ENCODE measurements at regions not wholly inside any gene's neighbourhood (a gene's known extent, or its start where the extent isn't known, plus 50 kb on each side); places are given as distances from the start of the nearest gene placed in this dataset.
A peak's percentile ranks its signal among the peaks of the same experiment; 100 is the strongest.

- Histone ChIP-seq H3K36me3 (no peaks in the 10 kb centered on the region), H3K9me3 (no peaks in the 10 kb centered on the region), H3K27me3 (no peaks in the 10 kb centered on the region), H3K27ac (no peak overlapping the region), H3K4me1 (no peaks in the 10 kb centered on the region), H3K4me3 (no peak overlapping the region)
- no peak for ATAC-seq (ENCODE audit: low FRiP score in 2 of 2)
- TF ChIP-seq POLR2AphosphoS5 (IDR thresholded peaks at IDR 0.05) = no peak
- 72 to 83% methylated on average over 7 of the region's 7 CpGs for WGBS, 2 donors
- DNase-seq = no peak
Observed at GRCh38 chr3:5757213-5757804, 569.8 kb downstream of the EDEM1 start.

- no peaks in the 10 kb centered on the region for H3K36me3 ChIP-seq
- no peak overlapping the region for H3K4me3 ChIP-seq
- no peaks in the 10 kb centered on the region for H3K4me1 ChIP-seq
- WGBS, 2 donors = 78 to 79% methylated on average over 6 of the region's 6 CpGs
- TF ChIP-seq, protein P1, sequence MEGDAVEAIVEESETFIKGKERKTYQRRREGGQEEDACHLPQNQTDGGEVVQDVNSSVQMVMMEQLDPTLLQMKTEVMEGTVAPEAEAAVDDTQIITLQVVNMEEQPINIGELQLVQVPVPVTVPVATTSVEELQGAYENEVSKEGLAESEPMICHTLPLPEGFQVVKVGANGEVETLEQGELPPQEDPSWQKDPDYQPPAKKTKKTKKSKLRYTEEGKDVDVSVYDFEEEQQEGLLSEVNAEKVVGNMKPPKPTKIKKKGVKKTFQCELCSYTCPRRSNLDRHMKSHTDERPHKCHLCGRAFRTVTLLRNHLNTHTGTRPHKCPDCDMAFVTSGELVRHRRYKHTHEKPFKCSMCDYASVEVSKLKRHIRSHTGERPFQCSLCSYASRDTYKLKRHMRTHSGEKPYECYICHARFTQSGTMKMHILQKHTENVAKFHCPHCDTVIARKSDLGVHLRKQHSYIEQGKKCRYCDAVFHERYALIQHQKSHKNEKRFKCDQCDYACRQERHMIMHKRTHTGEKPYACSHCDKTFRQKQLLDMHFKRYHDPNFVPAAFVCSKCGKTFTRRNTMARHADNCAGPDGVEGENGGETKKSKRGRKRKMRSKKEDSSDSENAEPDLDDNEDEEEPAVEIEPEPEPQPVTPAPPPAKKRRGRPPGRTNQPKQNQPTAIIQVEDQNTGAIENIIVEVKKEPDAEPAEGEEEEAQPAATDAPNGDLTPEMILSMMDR (IDR thresholded peaks at IDR 0.05) = no peak
- TF ChIP-seq POLR2A (IDR thresholded peaks at IDR 0.05) = no peak
- no peak for TF ChIP-seq EP300 (IDR thresholded peaks at IDR 0.05)
- no peak for TF ChIP-seq POLR2AphosphoS5 (IDR thresholded peaks at IDR 0.05)
- no peak for DNase-seq
- H3K9me3 ChIP-seq = no peaks in the 10 kb centered on the region
- no peak overlapping the region for H3K27ac ChIP-seq
- ATAC-seq (ENCODE audit: low FRiP score in 2 of 2) = no peak
- no peaks in the 10 kb centered on the region for H3K27me3 ChIP-seq
Observed at GRCh38 chr3:5758699-5759098, 571.2 kb downstream of the EDEM1 start.

DNA sequence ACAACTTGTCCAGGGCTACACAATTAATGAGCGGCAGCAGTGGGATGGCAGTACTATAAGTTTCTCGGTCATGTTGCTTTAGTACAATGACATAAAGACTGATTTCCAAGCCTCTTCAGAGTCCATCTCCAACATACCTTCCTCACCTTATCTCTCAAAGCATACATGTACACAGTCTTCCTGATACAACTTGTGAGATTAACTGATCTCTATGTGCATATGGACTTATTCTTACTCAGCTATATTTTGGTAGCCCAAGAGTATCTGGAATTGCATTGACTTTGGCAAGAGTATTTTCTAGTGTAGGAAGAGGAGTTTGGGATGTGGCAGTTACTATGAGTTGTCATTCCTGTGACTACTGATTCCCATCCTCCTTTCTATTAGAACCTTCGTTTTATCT, 575.0 kb downstream of the EDEM1 start:
- ATAC-seq (ENCODE audit: low FRiP score in 2 of 2) (no peak), DNase-seq (no peak)
- no peak overlapping the region for H3K4me3 ChIP-seq
- H3K36me3 ChIP-seq = no peaks in the 10 kb centered on the region
- WGBS, 2 donors = 85 to 89% methylated on average over 3 of the region's 3 CpGs
- TF ChIP-seq, protein P1 (IDR thresholded peaks at IDR 0.05) = no peak
- no peak for TF ChIP-seq POLR2A (IDR thresholded peaks at IDR 0.05)
- no peak for TF ChIP-seq POLR2AphosphoS5 (IDR thresholded peaks at IDR 0.05)
- TF ChIP-seq EP300 (IDR thresholded peaks at IDR 0.05) = no peak
- no peaks in the 10 kb centered on the region for H3K27me3 ChIP-seq
- no peaks in the 10 kb centered on the region for H3K9me3 ChIP-seq
- no peak overlapping the region for H3K27ac ChIP-seq
- H3K4me1 ChIP-seq = no peaks in the 10 kb centered on the region

DNA sequence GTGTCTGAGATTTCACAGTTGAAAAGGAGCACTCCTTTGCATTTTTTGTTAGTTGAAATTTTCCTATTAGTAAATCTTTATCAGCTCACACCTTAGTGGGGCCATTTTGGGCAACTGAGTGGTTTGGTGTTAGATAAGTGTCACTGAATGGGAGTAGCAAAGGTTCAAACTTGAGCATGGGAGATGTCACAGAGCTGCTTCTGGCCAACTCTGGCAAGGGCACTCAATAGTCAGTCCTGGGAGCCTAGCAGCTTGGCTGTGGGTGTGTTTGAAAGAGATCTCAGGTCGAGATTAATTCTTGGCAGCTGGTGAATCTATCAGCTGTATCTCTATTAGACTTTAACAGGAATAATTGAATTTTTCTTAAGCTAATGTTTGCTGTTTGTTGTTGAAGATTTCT, 579.3 kb downstream of the EDEM1 start:
- Histone ChIP-seq H3K36me3 (no peaks in the 10 kb centered on the region), H3K4me3 (no peak overlapping the region), H3K27ac (no peak overlapping the region), H3K27me3 (no peaks in the 10 kb centered on the region), H3K9me3 (no peaks in the 10 kb centered on the region), H3K4me1 (no peaks in the 10 kb centered on the region)
- 24 to 33% methylated on average over 1 of the region's 1 CpG for WGBS, 2 donors
- DNase-seq (no peak), ATAC-seq (ENCODE audit: low FRiP score in 2 of 2) (peak in 1 of 2 donors; percentile 25)
- no peak for TF ChIP-seq EP300 (IDR thresholded peaks at IDR 0.05)
- TF ChIP-seq, protein P1 (IDR thresholded peaks at IDR 0.05) = no peak
- TF ChIP-seq POLR2AphosphoS5 (IDR thresholded peaks at IDR 0.05) = no peak
- TF ChIP-seq POLR2A (IDR thresholded peaks at IDR 0.05) = no peak

DNA sequence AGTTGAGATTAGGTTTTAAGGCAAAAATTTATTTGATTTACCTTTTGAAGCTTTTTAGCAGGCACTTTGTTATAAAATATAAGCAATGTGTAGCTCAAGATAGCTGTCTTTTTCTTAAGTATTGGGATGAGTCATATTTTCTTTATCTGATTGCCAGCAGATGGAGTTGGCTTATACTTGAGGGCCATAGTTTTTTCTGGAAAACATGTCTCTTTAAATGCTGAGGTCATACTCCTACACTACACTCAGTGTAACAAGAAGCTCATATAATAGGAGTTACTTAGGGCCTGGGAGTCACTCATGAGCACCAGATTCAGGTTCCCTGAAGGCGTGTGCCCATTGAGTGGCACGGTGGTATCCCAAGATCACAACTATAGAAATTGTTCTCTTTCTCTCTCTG, 579.8 kb downstream of the EDEM1 start:
- WGBS, 2 donors = 84 to 89% methylated on average over 2 of the region's 2 CpGs

More for the DNA sequence above, 579.8 kb downstream of the EDEM1 start:
- Histone ChIP-seq H3K4me1 (no peaks in the 10 kb centered on the region), H3K27me3 (no peaks in the 10 kb centered on the region), H3K9me3 (no peaks in the 10 kb centered on the region), H3K27ac (no peak overlapping the region), H3K4me3 (no peak overlapping the region), H3K36me3 (no peaks in the 10 kb centered on the region)
- no peak for ATAC-seq (ENCODE audit: low FRiP score in 2 of 2)
- TF ChIP-seq, protein P1 (IDR thresholded peaks at IDR 0.05) = no peak
- no peak for TF ChIP-seq POLR2A (IDR thresholded peaks at IDR 0.05)
- no peak for TF ChIP-seq POLR2AphosphoS5 (IDR thresholded peaks at IDR 0.05)
- TF ChIP-seq EP300 (IDR thresholded peaks at IDR 0.05) = no peak
- no peak for DNase-seq
